ENCODE measurements at regions not wholly inside any gene's neighbourhood (a gene's known extent, or its start where the extent isn't known, plus 50 kb on each side); places are given as distances from the start of the nearest gene placed in this dataset.
"Not testable (repeated sequence)": the region's sequence is repeated elsewhere in the genome, so short reads cannot be mapped to it uniquely, and the experiment has no call there.

DNA sequence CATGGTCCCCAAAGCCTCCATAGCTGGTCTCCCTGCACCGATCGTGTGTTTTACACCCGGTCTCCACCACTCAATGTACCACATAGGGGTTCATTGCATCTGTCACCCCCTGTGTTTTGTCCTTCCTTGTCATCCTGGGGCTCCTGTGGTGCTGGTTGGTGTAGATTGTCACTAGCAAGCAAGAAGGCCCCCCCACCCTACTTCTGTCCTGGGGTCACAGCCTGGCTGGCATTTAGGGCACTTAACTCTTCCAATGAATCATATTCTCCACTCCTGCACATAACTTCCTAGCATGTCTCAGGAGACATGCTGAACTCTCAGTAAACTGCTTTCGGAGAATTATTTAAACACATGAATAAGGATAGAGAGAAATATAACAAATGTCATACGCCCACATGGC lies 161.4 kb downstream of the BCL2L11 start:
- DNase-seq (ENCODE audit: low spot score); H3K36me3 ChIP-seq (ENCODE audit: insufficient read depth, low read length); H2AFZ ChIP-seq (ENCODE audit: low read length); H3K27ac ChIP-seq (ENCODE audit: low read depth, low read length, poor library complexity, severe bottlenecking); H3K4me1 ChIP-seq (ENCODE audit: insufficient read depth, low read length, poor library complexity, severe bottlenecking); POLR2A ChIA-PET; BruUV-seq (replicated peaks); intact Hi-C loops (cut with micrococcal nuclease; ENCODE audit: unreplicated experiment); H3K4me3 ChIP-seq (ENCODE audit: low read depth, low read length, poor library complexity, severe bottlenecking); H3K4me2 ChIP-seq (ENCODE audit: low read length); H4K20me1 ChIP-seq (ENCODE audit: insufficient read depth, low read length); H3K79me2 ChIP-seq (ENCODE audit: insufficient read depth, low read depth, low read length); H3K9me3 ChIP-seq (ENCODE audit: low read length); CTCF ChIA-PET (ENCODE audit: unreplicated experiment); H3K9me2 ChIP-seq (ENCODE audit: insufficient read depth, low read length): not testable (repeated sequence)

DNA sequence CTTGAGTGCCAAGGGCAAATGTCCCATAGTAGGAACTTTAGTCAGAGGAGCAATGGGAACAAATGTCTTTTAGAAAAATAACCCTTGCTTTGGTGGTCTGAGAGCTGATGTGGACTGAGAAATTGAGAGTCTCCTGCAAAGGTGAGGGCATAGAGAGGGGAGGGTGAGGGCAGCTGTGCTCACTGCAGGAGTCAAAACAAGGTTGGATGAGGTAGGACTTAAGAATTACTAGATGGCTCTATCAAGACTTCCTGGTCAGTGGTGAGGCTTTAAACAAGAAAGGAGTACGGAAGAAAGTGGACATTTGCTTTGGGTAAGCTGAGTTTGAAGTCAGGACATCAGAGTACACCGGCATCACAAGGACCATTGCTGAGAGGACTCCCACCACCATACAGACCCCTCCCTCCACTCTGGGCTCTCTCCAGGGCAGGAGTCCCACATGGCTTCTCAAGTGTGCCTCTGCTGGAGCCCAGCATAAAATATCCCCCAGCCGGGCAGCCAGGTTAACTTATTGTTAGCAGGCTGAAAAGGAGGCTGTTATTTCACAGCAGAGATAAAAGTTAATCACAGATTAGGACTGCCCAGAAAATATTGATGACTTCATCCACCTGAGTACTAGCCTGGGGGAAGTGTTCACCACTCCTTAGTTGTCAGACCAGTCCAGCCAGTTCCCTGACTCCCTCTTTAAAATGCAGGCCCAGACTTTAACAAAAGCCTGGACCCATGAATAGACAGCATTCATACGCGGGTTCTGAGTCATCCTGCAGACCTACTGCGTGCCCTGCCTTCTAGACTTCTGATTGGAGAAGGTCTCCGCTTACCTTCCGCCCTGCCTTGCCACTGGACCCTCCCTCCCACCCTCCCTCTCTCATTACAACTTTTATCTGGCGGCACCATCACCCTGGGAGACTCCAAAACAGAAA lies 167.2 kb downstream of the BCL2L11 start:
- H3K9me2 ChIP-seq (ENCODE audit: insufficient read depth, low read length); CTCF ChIA-PET (ENCODE audit: unreplicated experiment); H3K9me3 ChIP-seq (ENCODE audit: low read length); BruUV-seq (replicated peaks); H3K36me3 ChIP-seq (ENCODE audit: insufficient read depth, low read length); H2AFZ ChIP-seq (ENCODE audit: low read length); H3K4me2 ChIP-seq (ENCODE audit: low read length); DNase-seq (ENCODE audit: low spot score); H3K4me3 ChIP-seq (ENCODE audit: low read depth, low read length, poor library complexity, severe bottlenecking); intact Hi-C loops (cut with micrococcal nuclease; ENCODE audit: unreplicated experiment); H3K27ac ChIP-seq (ENCODE audit: low read depth, low read length, poor library complexity, severe bottlenecking); H3K79me2 ChIP-seq (ENCODE audit: insufficient read depth, low read depth, low read length); POLR2A ChIA-PET; H3K4me1 ChIP-seq (ENCODE audit: insufficient read depth, low read length, poor library complexity, severe bottlenecking); H4K20me1 ChIP-seq (ENCODE audit: insufficient read depth, low read length): not testable (repeated sequence)

DNA sequence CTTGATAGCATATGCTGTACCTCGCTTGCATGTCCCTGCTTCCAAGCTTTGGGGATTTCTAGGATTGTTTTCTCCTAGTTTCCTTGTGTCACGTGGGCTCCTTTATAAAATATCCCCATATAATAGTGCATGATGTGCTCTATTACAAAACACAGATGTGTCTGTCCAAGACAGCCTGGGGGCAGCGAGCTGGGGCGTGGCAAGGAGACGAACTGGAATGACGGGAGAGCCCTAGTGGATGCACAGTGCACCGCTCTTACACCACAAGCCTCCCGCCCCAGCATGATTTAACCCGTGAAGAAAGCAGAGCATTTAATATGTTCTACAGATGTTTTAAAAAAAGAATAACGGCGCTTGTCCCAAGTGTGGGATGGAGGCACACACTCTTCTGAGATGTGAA lies 169.7 kb downstream of the BCL2L11 start:
- H3K79me2 ChIP-seq (ENCODE audit: insufficient read depth, low read depth, low read length); BruUV-seq (replicated peaks); DNase-seq (ENCODE audit: low spot score); H3K4me2 ChIP-seq (ENCODE audit: low read length); H3K27ac ChIP-seq (ENCODE audit: low read depth, low read length, poor library complexity, severe bottlenecking); H2AFZ ChIP-seq (ENCODE audit: low read length); intact Hi-C loops (cut with micrococcal nuclease; ENCODE audit: unreplicated experiment); H3K4me1 ChIP-seq (ENCODE audit: insufficient read depth, low read length, poor library complexity, severe bottlenecking); POLR2A ChIA-PET; H3K9me2 ChIP-seq (ENCODE audit: insufficient read depth, low read length); H3K36me3 ChIP-seq (ENCODE audit: insufficient read depth, low read length); H3K4me3 ChIP-seq (ENCODE audit: low read depth, low read length, poor library complexity, severe bottlenecking); H3K9me3 ChIP-seq (ENCODE audit: low read length); CTCF ChIA-PET (ENCODE audit: unreplicated experiment); H4K20me1 ChIP-seq (ENCODE audit: insufficient read depth, low read length): not testable (repeated sequence)

DNA sequence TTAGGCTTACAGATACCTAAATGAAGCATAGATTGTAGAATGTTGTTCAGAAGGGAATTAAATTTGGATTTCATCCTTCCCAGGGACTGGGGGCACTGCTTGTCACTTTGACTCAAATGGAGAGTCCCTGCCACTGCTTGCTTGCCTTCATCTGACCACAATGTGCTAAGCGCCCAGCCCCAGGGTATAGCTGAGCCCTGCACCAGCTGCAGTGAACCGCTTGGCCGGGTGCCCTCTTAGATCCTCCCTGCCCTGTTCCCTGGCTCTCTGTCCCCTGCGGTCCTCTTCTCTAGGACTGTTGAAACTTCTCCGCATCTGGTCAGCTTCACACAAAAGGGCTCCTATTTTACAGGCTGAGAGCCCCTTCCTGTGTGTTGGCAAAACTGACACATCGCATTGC lies 170.9 kb downstream of the BCL2L11 start:
- intact Hi-C loops (cut with micrococcal nuclease; ENCODE audit: unreplicated experiment); H3K36me3 ChIP-seq (ENCODE audit: insufficient read depth, low read length); H4K20me1 ChIP-seq (ENCODE audit: insufficient read depth, low read length); H3K9me2 ChIP-seq (ENCODE audit: insufficient read depth, low read length); H3K4me1 ChIP-seq (ENCODE audit: insufficient read depth, low read length, poor library complexity, severe bottlenecking); H3K4me2 ChIP-seq (ENCODE audit: low read length); H2AFZ ChIP-seq (ENCODE audit: low read length); H3K79me2 ChIP-seq (ENCODE audit: insufficient read depth, low read depth, low read length); POLR2A ChIA-PET; DNase-seq (ENCODE audit: low spot score); H3K9me3 ChIP-seq (ENCODE audit: low read length); CTCF ChIA-PET (ENCODE audit: unreplicated experiment); BruUV-seq (replicated peaks); H3K4me3 ChIP-seq (ENCODE audit: low read depth, low read length, poor library complexity, severe bottlenecking); H3K27ac ChIP-seq (ENCODE audit: low read depth, low read length, poor library complexity, severe bottlenecking): not testable (repeated sequence)

DNA sequence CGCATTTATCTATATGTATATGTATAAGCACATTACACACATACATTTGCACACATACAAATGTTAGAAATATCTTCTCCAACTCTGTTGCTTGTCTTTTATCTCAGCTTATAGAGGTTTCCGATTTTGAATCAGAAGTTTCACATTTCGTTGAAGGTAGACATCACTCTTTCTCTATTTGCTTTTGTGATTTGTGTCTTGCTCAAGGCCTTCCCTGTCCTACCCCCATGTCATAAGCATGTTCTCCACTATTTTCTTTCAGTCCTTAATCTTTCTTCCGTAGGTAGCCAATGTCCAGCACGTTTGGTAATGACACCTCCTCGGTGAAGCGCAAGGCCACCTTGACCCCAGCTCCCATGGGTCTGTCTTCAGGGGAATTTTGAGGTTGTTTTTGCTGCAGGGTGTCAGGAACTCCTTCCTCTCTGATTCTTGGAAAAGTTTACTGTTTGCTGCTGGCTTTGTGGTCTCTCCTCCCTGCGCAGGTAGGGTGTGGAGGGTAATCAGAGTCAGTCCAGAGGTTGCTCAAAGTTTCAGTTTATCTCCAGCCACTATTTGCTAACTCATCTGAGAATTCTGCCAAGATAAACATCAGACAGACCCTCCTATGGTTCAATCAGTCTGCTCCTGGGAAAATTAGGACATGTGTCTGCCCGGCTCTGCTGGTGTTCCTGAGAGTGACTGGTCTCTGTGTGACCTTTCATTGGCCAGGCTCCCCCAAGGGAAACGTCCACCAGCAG lies 171.7 kb downstream of the BCL2L11 start:
- H3K4me2 ChIP-seq (ENCODE audit: low read length); H3K27ac ChIP-seq (ENCODE audit: low read depth, low read length, poor library complexity, severe bottlenecking); DNase-seq (ENCODE audit: low spot score); POLR2A ChIA-PET; CTCF ChIA-PET (ENCODE audit: unreplicated experiment); H2AFZ ChIP-seq (ENCODE audit: low read length); BruUV-seq (replicated peaks); H3K9me3 ChIP-seq (ENCODE audit: low read length); H3K36me3 ChIP-seq (ENCODE audit: insufficient read depth, low read length); H3K9me2 ChIP-seq (ENCODE audit: insufficient read depth, low read length); H3K4me3 ChIP-seq (ENCODE audit: low read depth, low read length, poor library complexity, severe bottlenecking); H4K20me1 ChIP-seq (ENCODE audit: insufficient read depth, low read length); H3K4me1 ChIP-seq (ENCODE audit: insufficient read depth, low read length, poor library complexity, severe bottlenecking); H3K79me2 ChIP-seq (ENCODE audit: insufficient read depth, low read depth, low read length); intact Hi-C loops (cut with micrococcal nuclease; ENCODE audit: unreplicated experiment): not testable (repeated sequence)

DNA sequence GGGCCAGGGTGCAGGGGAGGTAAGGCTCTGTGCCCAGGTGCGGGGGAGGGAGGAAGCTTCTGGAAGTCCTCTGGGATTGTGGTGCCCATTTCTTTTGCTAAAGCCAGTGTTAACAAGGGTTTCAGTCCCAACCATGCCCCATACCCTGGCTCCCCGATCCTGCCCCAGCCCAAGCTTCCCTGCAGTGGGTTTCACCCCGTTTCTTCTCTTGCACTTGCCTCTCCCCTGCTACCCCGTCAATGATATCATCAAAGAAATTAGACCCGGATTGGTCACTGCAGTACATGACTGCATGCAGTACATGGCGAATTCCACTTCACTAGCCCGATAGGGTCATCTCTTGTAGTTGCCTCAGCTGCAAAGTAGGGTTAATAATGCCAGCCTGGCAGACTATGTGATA lies 174.0 kb downstream of the BCL2L11 start:
- H3K9me2 ChIP-seq (ENCODE audit: insufficient read depth, low read length); CTCF ChIA-PET (ENCODE audit: unreplicated experiment); H3K4me1 ChIP-seq (ENCODE audit: insufficient read depth, low read length, poor library complexity, severe bottlenecking); H3K79me2 ChIP-seq (ENCODE audit: insufficient read depth, low read depth, low read length); H2AFZ ChIP-seq (ENCODE audit: low read length); H3K4me3 ChIP-seq (ENCODE audit: low read depth, low read length, poor library complexity, severe bottlenecking); H3K9me3 ChIP-seq (ENCODE audit: low read length); H4K20me1 ChIP-seq (ENCODE audit: insufficient read depth, low read length); H3K4me2 ChIP-seq (ENCODE audit: low read length); BruUV-seq (replicated peaks); intact Hi-C loops (cut with micrococcal nuclease; ENCODE audit: unreplicated experiment); H3K36me3 ChIP-seq (ENCODE audit: insufficient read depth, low read length); POLR2A ChIA-PET; DNase-seq (ENCODE audit: low spot score); H3K27ac ChIP-seq (ENCODE audit: low read depth, low read length, poor library complexity, severe bottlenecking): not testable (repeated sequence)
